Nephron progenitor cell (in vitro differentiated cells): ENCODE measurements at regions not wholly inside any gene's neighbourhood (a gene's known extent, or its start where the extent isn't known, plus 50 kb on each side); places are given as distances from the start of the nearest gene placed in this dataset.
A peak's percentile ranks its signal among the peaks of the same experiment; 100 is the strongest.
"Not testable (repeated sequence)": the region's sequence is repeated elsewhere in the genome, so short reads cannot be mapped to it uniquely, and the experiment has no call there.

Experiments
- DNase-seq: peaks from one replicate; pipeline ENCODE4 v3.0.0; 2021
- H3K27ac Mint-ChIP-seq: 2 replicates; pipeline ENCODE4 v1.8.0; 2021; ENCODE audit warnings: mild to moderate bottlenecking, moderate library complexity, mixed read lengths
- H3K27me3 Mint-ChIP-seq: 2 replicates; pipeline ENCODE4 v1.8.0; 2021; ENCODE audit warnings: mild to moderate bottlenecking, low read depth, mixed read lengths; ENCODE audit not compliant: poor library complexity
- H3K36me3 Mint-ChIP-seq: 2 replicates; pipeline ENCODE4 v1.8.0; 2021; ENCODE audit warnings: low read depth, mixed read lengths
- H3K4me1 Mint-ChIP-seq: 2 replicates; pipeline ENCODE4 v1.8.0; 2021; ENCODE audit warnings: mixed read lengths
- H3K4me3 Mint-ChIP-seq: 2 replicates; pipeline ENCODE4 v1.8.0; 2021; ENCODE audit warnings: mild to moderate bottlenecking, moderate library complexity, mixed read lengths
- H3K9me3 Mint-ChIP-seq: 2 replicates; pipeline ENCODE4 v1.8.0; 2021; ENCODE audit warnings: mild to moderate bottlenecking, moderate library complexity, mixed read lengths
- CTCF ChIP-seq: fragments of 200-600 bp; sonication (generic); IDR thresholded peaks from 2 replicates; pipeline ENCODE4 v1.5.0; 2021; ENCODE audit warnings: antibody characterized with exemption

GRCh38 chr12:73531752-73532151, 1005.9 kb upstream of the ATXN7L3B start:
- no peak for TF ChIP-seq CTCF
- H3K4me1 Mint-ChIP-seq = no peaks in the 10 kb centered on the region
- no peak for DNase-seq
- no peak overlapping the region for H3K4me3 Mint-ChIP-seq
- H3K36me3 Mint-ChIP-seq = no peaks in the 10 kb centered on the region
- no peaks in the 10 kb centered on the region for H3K9me3 Mint-ChIP-seq
- H3K27ac Mint-ChIP-seq = no peak overlapping the region
- H3K27me3 Mint-ChIP-seq = no peaks in the 10 kb centered on the region

GRCh38 chr12:73547421-73547820, 990.2 kb upstream of the ATXN7L3B start:
- H3K4me3 Mint-ChIP-seq = no peak overlapping the region
- no peak overlapping the region for H3K27ac Mint-ChIP-seq
- no peaks in the 10 kb centered on the region for H3K9me3 Mint-ChIP-seq
- DNase-seq = no peak
- TF ChIP-seq CTCF = no peak
- no peaks in the 10 kb centered on the region for H3K36me3 Mint-ChIP-seq
- no peaks in the 10 kb centered on the region for H3K4me1 Mint-ChIP-seq
- no peaks in the 10 kb centered on the region for H3K27me3 Mint-ChIP-seq

GRCh38 chr12:73585136-73585535, 952.5 kb upstream of the ATXN7L3B start:
- H3K27ac Mint-ChIP-seq = no peak overlapping the region
- H3K4me1 Mint-ChIP-seq = no peaks in the 10 kb centered on the region
- H3K9me3 Mint-ChIP-seq = no peaks in the 10 kb centered on the region
- no peak for TF ChIP-seq CTCF
- DNase-seq = no peak
- no peaks in the 10 kb centered on the region for H3K36me3 Mint-ChIP-seq
- no peak overlapping the region for H3K4me3 Mint-ChIP-seq
- peaks cover 4% of the 10 kb centered on the region for H3K27me3 Mint-ChIP-seq

GRCh38 chr12:73589220-73589619, 948.4 kb upstream of the ATXN7L3B start:
- Mint-ChIP-seq H3K4me1 (no peaks in the 10 kb centered on the region), H3K27ac (no peak overlapping the region), H3K4me3 (no peak overlapping the region), H3K9me3 (no peaks in the 10 kb centered on the region), H3K27me3 (peaks cover 4% of the 10 kb centered on the region), H3K36me3 (no peaks in the 10 kb centered on the region)
- no peak for DNase-seq
- no peak for TF ChIP-seq CTCF

- H3K4me1 Mint-ChIP-seq = no peaks in the 10 kb centered on the region
- H3K27me3 Mint-ChIP-seq = no peaks in the 10 kb centered on the region
- H3K36me3 Mint-ChIP-seq = no peaks in the 10 kb centered on the region
- H3K9me3 Mint-ChIP-seq = no peaks in the 10 kb centered on the region
- H3K27ac Mint-ChIP-seq = no peak overlapping the region
- DNase-seq = no peak
- H3K4me3 Mint-ChIP-seq = no peak overlapping the region
- no peak for TF ChIP-seq CTCF
Measured at GRCh38 chr12:73598626-73599025, 939.0 kb upstream of the ATXN7L3B start.

- Mint-ChIP-seq H3K4me1 (no peaks in the 10 kb centered on the region), H3K9me3 (no peaks in the 10 kb centered on the region), H3K27ac (no peak overlapping the region), H3K27me3 (no peaks in the 10 kb centered on the region), H3K36me3 (no peaks in the 10 kb centered on the region), H3K4me3 (no peak overlapping the region)
- no peak for TF ChIP-seq CTCF
- no peak for DNase-seq
Measured at GRCh38 chr12:73599268-73599667, 938.4 kb upstream of the ATXN7L3B start.

GRCh38 chr12:73605925-73606324, 931.7 kb upstream of the ATXN7L3B start:
- H3K27ac Mint-ChIP-seq, H3K4me1 Mint-ChIP-seq, H3K4me3 Mint-ChIP-seq, H3K36me3 Mint-ChIP-seq, H3K27me3 Mint-ChIP-seq: not testable (repeated sequence)
- H3K9me3 Mint-ChIP-seq = peaks cover 22% of the 10 kb centered on the region
- DNase-seq = peak; percentile 19
